Superior temporal gyrus (tissue), 1 donor: ENCODE measurements at regions not wholly inside any gene's neighbourhood (a gene's known extent, or its start where the extent isn't known, plus 50 kb on each side); places are given as distances from the start of the nearest gene placed in this dataset.
A peak's percentile ranks its signal among the peaks of the same experiment; 100 is the strongest.
"Not testable (repeated sequence)": the region's sequence is repeated elsewhere in the genome, so short reads cannot be mapped to it uniquely, and the experiment has no call there.

Experiments
- DNase-seq: peaks from one replicate; pipeline ENCODE4 v3.0.0-alpha.2; 2016; ENCODE audit errors: extremely low spot score

DNA sequence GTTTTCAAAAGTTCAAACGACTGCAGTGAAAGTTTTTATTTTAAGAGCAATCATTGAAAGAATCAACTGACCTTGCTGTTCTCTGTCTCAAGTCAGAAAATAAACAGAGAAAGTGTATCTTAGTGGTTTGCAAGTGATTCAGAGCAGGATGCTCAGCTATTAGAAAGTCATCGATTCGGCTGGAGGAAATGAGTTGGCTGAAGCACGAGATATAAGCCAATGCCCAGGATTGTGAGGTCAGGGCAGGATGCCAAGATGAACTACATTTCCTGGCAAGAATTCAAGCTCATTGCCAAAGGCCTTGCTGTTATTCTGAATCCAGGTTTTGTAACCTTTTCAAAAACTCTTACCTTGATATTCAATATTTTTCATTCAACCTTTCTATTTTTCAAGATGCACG lies 541.4 kb upstream of the BOD1L1 start:
- DNase-seq, result no peak

DNA sequence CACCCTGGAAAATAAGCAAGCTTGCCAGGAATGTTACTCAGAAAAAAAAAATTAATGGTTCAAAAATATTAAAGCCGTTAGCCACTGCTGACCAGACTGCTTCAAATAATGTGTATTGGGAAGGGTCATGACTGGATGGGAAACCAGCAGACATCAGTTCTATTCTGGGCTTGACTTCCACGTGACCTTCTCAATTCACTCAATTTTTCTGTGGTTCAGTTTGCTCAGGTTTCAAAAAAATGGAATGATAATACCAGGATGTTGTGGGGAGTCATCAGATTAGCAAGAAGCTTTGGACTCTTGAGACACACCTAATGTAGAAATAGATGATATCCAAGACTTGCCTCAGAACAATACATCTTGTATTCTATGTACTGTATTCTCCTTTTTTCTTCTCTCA lies 541.9 kb upstream of the BOD1L1 start:
- DNase-seq, result no peak

- DNase-seq, result not testable (repeated sequence)
Measured at GRCh38 chr4:14169940-14170339, 542.4 kb upstream of the BOD1L1 start.

DNA sequence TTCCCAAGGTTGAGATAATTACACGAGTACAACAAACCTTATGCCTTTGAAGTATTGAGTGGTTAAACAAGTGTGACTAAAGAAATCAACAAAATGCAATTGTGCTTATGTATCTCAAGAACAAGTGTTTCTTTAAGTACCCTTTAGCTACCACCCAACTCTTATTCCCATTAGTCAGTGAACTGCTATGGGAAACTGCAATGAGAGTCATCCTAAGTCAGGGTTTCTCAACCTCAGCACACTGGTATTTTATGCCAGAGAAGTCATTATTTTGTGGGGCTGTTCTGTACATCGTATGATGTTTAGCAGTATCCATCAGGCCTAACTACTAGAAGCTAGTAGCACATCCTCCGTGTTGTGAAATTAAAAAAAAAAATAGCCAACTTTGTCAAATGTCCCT lies 549.1 kb upstream of the BOD1L1 start:
- DNase-seq, result no peak

DNA sequence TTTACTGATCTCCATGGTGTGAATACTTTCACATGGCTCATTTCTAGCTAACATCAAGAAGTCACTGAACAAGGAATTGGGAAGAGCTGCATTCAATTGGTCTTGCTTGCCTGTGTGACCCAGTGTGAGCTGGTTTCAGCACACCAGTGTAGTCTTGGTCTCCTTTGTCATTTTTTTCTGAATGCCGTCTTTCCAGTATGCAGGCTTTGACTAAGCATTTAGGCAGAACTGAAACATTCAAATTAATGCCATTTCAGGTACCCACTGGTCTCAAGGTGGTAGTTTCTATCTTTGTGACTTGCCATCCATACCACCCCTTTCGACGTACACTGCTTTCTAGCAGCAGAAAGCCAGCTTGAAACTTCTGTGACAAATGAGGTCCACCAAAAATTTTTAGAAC lies 550.5 kb upstream of the BOD1L1 start:
- DNase-seq, result no peak

DNA sequence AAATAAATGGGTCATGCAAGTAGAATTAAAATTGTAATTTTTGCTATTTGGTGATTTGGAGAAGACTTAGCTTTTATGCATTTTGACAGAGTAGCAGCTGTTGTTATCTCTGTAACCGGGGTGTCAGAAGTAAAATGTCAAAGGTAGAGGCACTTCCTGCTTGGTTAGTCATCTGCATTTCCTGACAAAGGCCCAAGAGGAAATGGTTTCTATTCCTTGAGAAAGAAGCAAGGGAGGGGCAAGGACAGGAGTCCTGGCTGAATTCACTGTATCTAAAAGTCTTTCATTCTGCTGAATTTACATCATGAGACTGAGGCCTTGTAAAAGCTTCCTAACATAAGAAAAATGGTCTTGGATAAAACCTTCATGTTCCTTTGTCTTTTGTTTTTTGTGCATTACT lies 550.9 kb upstream of the BOD1L1 start:
- DNase-seq, result no peak

- DNase-seq, result no peak
Measured at GRCh38 chr4:14180166-14180565, 552.6 kb upstream of the BOD1L1 start.

- no peak for DNase-seq
Measured at GRCh38 chr4:14180983-14181601, 553.6 kb upstream of the BOD1L1 start.

GRCh38 chr4:14182148-14182547 lies 554.6 kb upstream of the BOD1L1 start:
- no peak for DNase-seq

GRCh38 chr4:14184265-14184664 lies 556.7 kb upstream of the BOD1L1 start:
- DNase-seq, result peak; percentile 28

DNA sequence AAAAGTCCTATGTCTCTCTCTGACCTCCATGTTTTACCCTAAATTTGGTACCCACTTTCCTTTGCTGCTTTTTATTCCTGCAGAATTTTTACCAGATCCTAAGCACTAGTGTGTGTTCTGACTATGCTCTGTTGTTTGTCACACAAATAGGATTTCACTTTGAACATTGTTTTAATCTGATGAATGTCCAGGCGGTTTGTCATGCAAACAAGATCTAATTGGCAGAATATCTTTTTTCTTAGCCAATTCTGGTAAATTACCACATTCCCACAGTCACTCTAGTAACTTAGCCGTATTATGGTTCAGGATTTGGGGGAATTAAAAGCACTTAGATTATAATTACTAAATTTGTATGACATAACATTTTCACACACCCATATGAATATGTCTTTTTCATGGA lies 557.2 kb upstream of the BOD1L1 start:
- DNase-seq, result no peak

GRCh38 chr4:14188214-14188613 lies 560.7 kb upstream of the BOD1L1 start:
- no peak for DNase-seq

DNA sequence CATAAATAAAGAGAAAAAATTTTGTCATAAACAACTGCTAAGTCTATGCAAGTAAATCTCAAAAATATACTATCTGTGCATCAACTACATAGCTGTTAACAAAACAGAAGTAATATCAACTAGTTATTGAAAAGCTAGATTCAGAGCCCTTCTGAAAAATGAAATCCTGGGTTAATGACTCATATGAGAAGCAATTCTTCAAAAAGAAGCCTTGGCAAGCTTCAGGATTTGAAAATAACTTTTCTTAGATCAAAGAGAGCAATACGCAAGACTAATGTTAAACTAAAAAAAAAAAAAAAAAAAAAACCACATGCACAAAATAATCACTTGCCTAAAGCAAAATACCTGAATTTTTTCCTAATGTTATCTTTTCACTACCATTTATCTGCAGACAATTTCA lies 566.1 kb upstream of the BOD1L1 start:
- no peak for DNase-seq

DNA sequence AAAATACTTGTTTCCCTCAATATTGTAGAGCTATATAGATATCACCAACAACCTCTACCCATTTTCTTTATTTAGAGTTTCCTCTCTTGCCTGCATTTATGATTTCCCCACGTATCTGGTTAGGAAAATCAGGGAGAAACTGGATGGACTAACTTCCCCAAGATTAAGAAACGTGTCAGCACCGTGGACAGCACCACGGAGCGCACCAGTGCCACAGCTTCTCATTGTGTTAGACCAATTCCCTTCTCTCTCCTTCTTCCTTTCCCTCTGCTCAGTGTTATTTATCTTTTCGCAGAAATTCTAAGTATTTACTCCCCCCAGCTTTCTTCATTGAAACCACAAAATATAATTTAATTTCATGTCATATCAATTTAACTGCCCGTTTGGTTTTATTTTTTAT lies 568.6 kb upstream of the BOD1L1 start:
- no peak for DNase-seq

DNA sequence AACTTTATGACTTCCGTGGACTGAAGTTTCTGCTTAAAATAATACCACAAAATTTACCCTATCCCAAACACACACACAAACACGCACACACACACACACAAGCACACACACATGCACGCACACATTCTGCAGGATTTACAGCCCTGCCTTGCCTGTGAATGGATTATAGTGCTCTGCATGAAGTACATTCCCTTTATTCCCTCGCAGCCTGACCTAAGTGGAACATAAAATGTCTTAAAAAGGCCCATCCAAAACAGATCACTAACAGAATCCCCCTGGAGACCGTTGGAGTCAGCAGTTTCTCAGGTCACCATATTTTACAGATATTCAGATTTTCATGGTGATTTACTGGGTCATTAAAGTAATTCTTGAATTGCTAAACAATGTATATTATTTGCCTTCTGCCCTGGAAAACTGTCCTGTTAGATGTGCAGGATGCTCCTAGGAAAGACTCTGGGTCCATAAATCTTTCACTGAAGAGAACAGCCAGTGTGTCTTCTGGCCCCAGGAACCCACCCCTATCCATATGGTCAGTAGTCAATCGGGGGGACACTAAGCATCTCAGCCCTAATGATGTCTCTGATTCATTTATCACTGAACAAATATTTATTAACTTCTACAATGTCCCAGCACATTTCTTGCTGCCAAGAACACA lies 587.7 kb upstream of the BOD1L1 start:
- no peak for DNase-seq

DNA sequence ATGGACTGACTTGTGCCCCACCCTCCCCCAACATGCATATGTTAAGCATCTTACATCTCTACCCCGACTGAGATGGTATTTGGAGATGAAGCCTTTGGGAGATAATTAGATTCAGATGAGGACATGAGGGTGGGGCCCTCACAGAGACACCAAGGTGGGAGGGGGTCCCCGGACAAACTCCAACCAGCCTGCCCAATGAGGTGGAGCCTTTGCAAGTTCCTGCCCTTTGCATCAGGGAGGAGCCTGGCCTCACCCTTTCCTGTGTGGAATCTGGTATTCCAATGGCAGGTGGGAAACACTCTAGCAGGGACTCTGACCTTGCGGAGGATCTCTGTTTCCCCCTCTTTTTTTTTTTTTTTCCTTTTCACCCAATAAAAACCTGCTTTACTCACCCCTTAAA lies 589.9 kb upstream of the BOD1L1 start:
- no peak for DNase-seq

DNA sequence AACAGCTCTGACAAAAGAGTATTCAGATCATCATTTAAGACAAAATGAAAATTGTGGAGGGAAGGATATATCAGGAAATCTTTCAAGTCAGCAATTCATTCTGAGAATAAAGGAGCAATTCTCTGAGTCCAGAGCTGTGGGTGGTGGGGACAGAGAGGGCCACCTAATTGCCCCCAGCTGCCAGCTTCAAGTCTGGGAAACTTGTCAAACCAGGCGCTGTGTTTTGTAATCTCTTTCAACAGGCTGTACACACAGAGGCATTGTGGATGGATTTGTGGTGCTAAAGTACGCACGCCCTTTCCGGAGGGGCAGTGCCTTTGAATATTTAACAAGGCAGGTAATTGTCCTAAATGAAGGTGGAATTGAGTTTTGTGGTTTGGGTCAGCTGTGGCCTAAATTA lies 591.1 kb upstream of the BOD1L1 start:
- DNase-seq, result peak; percentile 88

- no peak for DNase-seq
Measured at GRCh38 chr4:14221176-14221575, 593.7 kb upstream of the BOD1L1 start.

DNA sequence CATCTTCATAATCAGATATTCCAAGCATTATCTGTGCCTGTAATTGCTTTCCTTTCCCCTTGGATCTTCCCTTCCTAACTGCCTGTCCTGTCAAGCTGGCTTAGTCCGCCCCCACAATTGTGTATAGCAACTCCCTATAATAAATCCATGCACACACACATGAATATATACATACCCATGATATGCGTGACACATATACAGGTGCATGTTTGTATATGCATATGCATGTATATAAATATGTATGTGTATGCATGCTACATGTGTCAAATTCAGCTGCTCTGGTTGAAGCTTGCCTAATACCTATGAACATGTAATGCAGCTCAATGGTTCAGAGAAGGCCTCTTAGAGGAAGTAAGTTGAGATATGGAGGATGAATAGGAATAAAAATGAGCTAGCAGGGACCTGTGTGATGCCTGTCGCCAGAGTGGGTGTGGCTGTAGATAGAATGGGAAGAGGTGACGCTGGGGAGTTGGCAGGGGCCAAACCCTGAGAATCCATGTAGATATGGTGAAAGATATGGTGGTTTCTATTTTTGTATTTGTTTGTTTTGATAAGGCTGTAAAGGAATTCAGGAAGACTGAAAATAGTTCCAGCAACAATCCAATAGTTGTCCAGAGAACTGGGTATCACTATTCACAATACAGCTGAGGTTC lies 595.0 kb upstream of the BOD1L1 start:
- DNase-seq, result no peak

- no peak for DNase-seq
Measured at GRCh38 chr4:14223461-14223860, 595.9 kb upstream of the BOD1L1 start.

GRCh38 chr4:14225688-14226207 lies 598.2 kb upstream of the BOD1L1 start:
- DNase-seq, result no peak

GRCh38 chr4:14233126-14233525 lies 605.6 kb upstream of the BOD1L1 start:
- peak; percentile 67 for DNase-seq

DNA sequence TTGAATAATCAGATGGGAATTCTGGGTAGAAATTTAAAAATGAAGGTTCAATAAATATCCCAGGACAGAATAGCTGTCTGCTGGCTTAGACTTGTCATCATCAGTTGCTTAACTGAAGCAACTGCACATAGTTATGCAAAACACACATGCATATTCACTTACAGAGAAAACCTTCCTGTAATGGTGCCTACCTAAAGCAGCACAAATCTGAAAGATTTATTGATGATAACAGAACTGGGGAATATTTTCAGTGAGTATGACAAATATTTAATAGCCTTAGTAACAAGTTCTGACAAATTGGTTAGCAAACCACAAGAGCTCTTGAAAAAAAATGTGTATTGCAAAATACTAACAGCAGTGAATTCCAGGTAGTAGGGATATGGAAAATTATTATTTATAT lies 606.8 kb upstream of the BOD1L1 start:
- no peak for DNase-seq
